ENCODE measurements at regions not wholly inside any gene's neighbourhood (a gene's known extent, or its start where the extent isn't known, plus 50 kb on each side); places are given as distances from the start of the nearest gene placed in this dataset.

DNA sequence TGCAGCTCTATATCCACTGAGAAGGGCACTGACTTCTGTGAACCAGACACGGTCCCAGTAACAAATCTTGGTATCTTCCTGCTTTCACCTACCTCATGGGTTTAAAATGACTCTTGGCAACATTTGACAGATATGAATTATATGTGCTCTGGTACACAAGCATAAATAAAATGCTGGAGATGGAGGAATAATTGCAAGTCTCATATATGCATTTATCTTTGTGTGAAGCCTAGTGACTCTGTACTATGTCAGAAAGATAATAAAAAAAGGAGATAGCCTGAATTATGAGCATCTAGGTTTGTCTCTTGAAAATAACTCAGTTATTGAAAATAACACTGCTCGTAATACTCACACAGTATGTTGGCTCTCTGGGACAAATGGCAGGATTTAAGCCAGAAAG, 167.1 kb upstream of the CRBN start (continued):
- TF ChIP-seq ZNF197 (CRISPR knock-in tag; IDR thresholded peaks at IDR 0.05; ENCODE audit: low read depth): no peak
- TF ChIP-seq NR2F6 (CRISPR knock-in tag; IDR thresholded peaks at IDR 0.05): no peak
- TF ChIP-seq NCOR1 (IDR thresholded peaks at IDR 0.05): no peak
- no peak for TF ChIP-seq MCM2 (IDR thresholded peaks at IDR 0.05; ENCODE audit: low read depth)

GRCh38 chr3:3342141-3342540, 162.7 kb upstream of the CRBN start:
- CTCF ChIA-PET (ENCODE audit: low intra/inter-chr PET ratio): no interaction called here
- Histone ChIP-seq H3K9ac (ENCODE audit: insufficient read depth in 1 of 2, low read depth in 2 of 2, low read length in 2 of 2) (no peak overlapping the region), H3K79me2 (ENCODE audit: control insufficient read depth, insufficient read depth, low read length) (no peaks in the 10 kb centered on the region), H2AFZ (ENCODE audit: low read depth, low read length) (no peak overlapping the region), H3K36me3 (ENCODE audit: control insufficient read depth, insufficient read depth, low read length) (no peaks in the 10 kb centered on the region), H4K20me1 (replicated peaks; ENCODE audit: control insufficient read depth, insufficient read depth, low read length) (no peaks in the 10 kb centered on the region), H3K27ac (ENCODE audit: extremely low read depth, low read depth, low read length) (no peak overlapping the region), H3K4me3 (no peak overlapping the region), H3K27me3 (ENCODE audit: control insufficient read depth in 2 of 2, insufficient read depth in 2 of 2, low read length in 2 of 2) (no peaks in the 10 kb centered on the region), H3K4me2 (ENCODE audit: insufficient read depth, low read length) (no peak overlapping the region), H3K4me1 (replicated peaks in 1 of 2; ENCODE audit: control insufficient read depth in 2 of 2, insufficient read depth in 2 of 2, low read length in 2 of 2) (no peaks in the 10 kb centered on the region), H3K9me3 (replicated peaks; ENCODE audit: control insufficient read depth, insufficient read depth, low read depth, low read length) (no peaks in the 10 kb centered on the region; the same call in 1 of the 2 replicates), H3K9me1 (ENCODE audit: control insufficient read depth, insufficient read depth, low read length) (no peaks in the 10 kb centered on the region)
- POLR2A ChIA-PET: no interaction called here
- in situ Hi-C loops (cut with MboI): no loop called here
- BruUV-seq (replicated peaks): no TSS peak
- TF ChIP-seq ZFP91 (CRISPR knock-in tag; IDR thresholded peaks at IDR 0.05): no peak
- TF ChIP-seq CGGBP1 (CRISPR knock-in tag; IDR thresholded peaks at IDR 0.05): no peak
- no peak for TF ChIP-seq GTF2E2 (tag; IDR thresholded peaks at IDR 0.05)
- peak; percentile 58 for TF ChIP-seq MAFG (tag; conservative IDR thresholded peaks at IDR 0.05)
- no peak for TF ChIP-seq SLC30A9 (CRISPR knock-in tag; IDR thresholded peaks at IDR 0.05)
- no peak for TF ChIP-seq KDM1A (IDR thresholded peaks at IDR 0.05)
- TF ChIP-seq RAD21 (CRISPR knock-in tag; conservative IDR thresholded peaks at IDR 0.05 in 1 of 2, IDR thresholded peaks at IDR 0.05 in 1 of 2): no peak
- peak; percentile 50 for TF ChIP-seq ZNF316 (IDR thresholded peaks at IDR 0.05)
- no peak for TF ChIP-seq PRMT5 (CRISPR knock-in tag; IDR thresholded peaks at IDR 0.05)
- TF ChIP-seq MAFK (IDR thresholded peaks at IDR 0.05; ENCODE audit: low read length): peak; percentile 34; the same call in 1 of the 2 replicates
- no peak for TF ChIP-seq SMARCB1 (IDR thresholded peaks at IDR 0.05; ENCODE audit: insufficient read length, low read depth)
- 0 out of 2 replicates have a peak, but pooled peaks have one; percentile 18 for TF ChIP-seq C11orf30 (IDR thresholded peaks at IDR 0.05; ENCODE audit: low read depth)
- FAIRE-seq: no peak
- 0% methylated on average over 2 of the region's 2 CpGs for WGBS (ENCODE audit: insufficient coverage, low coverage, missing lambda C conversion rate)
- no peak for ATAC-seq
- intact Hi-C loops (cut with micrococcal nuclease): no loop called here
- DNase-seq (ENCODE audit: extremely low read depth in 1 of 4, low spot score in 3 of 4): no peak

Data from K562 (cell line).